RWPE1 (cell line): ENCODE measurements at regions not wholly inside any gene's neighbourhood (a gene's known extent, or its start where the extent isn't known, plus 50 kb on each side); places are given as distances from the start of the nearest gene placed in this dataset.
"Not testable (repeated sequence)": the region's sequence is repeated elsewhere in the genome, so short reads cannot be mapped to it uniquely, and the experiment has no call there.

Experiments
- CTCF ChIA-PET: fragments of 350-600 bp; sonication (Branson Sonifier 250); formaldehyde crosslinking; extraction: SDS; loops from one replicate; lab custom pipeline; 2021; lab: Yijun Ruan, JAX
- POLR2A ChIA-PET: fragments of 400-600 bp; formaldehyde crosslinking; extraction: SDS; loops from one replicate; lab custom pipeline; 2020; ENCODE audit warnings: antibody characterized with exemption; ENCODE audit not compliant: low non-redundant PET; lab: Yijun Ruan, JAX
- DNase-seq: peaks from one replicate; pipeline ENCODE4 v3.0.0; 2012; ENCODE audit warnings: low spot score
- H3K27ac ChIP-seq: fragments of 450-650 bp; 2 replicates; pipeline ENCODE4 v1.5.1; 2017
- CTCF ChIP-seq: fragments of 450-650 bp; conservative IDR thresholded peaks from 2 replicates; pipeline ENCODE4 v1.5.1; 2017; ENCODE audit warnings: low read depth, mild to moderate bottlenecking

DNA sequence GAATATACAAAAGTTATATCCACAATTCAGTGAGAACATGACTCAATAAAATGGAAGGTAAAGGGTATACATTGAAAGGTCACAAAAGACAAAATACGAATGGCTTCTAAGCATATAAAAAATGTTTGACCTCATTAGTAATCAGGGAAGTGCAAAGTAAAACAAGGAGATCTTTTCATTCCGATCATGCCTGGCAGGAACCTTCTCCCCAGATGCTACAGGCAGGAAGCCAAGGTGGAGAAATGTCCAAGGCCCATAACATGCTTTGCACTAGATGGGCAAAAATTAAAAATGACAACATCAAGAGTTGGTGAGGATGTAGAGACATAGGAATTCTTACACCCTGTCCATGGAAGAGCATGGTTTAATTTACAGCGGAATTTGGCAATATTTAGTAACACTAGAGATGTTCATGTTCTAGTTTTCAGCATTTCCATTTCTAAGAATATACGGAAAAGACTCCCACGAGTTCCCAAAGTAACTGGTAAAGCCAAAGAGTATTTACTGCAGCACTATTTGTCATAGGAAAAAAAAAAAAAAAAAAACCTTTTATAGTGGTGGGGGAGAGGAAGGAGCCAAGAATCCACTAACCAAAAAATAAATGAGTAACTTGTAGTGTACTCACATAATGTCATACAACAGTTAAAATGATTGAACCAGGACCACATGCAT, 184.5 kb upstream of the KAZN start:
- peak; percentile 24 for DNase-seq
- ChIA-PET POLR2A (no interaction called here), CTCF (interaction anchor here (0.7 kb wide), 1 partner anchor 18 kb away, joined by 3 read pairs; no protein-coding TSS in a partner anchor)
- H3K27ac ChIP-seq = no peak overlapping the region
- no peak for TF ChIP-seq CTCF

- ChIA-PET CTCF (interaction anchor here (0.6 kb wide), 1 partner anchor 34 kb away, joined by 4 read pairs; no protein-coding TSS in a partner anchor), POLR2A (no interaction called here)
- no peak overlapping the region for H3K27ac ChIP-seq
- no peak; the same call in 1 of the 2 replicates for TF ChIP-seq CTCF
- no peak for DNase-seq
Observed at GRCh38 chr1:14415396-14415795, 183.1 kb upstream of the KAZN start.

DNA sequence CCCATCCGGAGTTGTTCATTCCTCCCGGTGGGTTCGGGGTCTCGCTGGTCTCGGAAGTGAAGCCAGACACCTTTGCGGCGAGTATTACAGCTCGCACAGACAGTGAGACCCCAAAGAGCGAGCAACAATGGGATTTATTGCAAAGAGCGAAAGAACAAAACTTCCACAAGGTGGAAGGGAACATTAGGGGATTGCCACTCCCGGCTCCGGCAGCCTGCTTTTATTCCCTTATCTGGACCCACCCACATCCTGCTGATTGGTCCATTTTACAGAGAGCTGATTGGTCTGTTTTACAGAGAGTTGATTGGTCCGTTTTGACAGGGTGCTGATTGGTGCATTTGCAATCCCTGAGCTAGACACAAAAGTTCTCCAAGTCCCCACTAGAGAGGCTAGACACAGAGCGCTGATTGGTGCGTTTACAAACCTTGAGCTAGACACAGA, 178.7 kb upstream of the KAZN start:
- H3K27ac ChIP-seq, POLR2A ChIA-PET, DNase-seq, CTCF ChIA-PET: not testable (repeated sequence)

GRCh38 chr1:14420686-14421085, 177.8 kb upstream of the KAZN start:
- POLR2A ChIA-PET = no interaction called here
- CTCF ChIA-PET = no interaction called here
- no peak for DNase-seq
- no peak overlapping the region for H3K27ac ChIP-seq
- no peak for TF ChIP-seq CTCF

DNA sequence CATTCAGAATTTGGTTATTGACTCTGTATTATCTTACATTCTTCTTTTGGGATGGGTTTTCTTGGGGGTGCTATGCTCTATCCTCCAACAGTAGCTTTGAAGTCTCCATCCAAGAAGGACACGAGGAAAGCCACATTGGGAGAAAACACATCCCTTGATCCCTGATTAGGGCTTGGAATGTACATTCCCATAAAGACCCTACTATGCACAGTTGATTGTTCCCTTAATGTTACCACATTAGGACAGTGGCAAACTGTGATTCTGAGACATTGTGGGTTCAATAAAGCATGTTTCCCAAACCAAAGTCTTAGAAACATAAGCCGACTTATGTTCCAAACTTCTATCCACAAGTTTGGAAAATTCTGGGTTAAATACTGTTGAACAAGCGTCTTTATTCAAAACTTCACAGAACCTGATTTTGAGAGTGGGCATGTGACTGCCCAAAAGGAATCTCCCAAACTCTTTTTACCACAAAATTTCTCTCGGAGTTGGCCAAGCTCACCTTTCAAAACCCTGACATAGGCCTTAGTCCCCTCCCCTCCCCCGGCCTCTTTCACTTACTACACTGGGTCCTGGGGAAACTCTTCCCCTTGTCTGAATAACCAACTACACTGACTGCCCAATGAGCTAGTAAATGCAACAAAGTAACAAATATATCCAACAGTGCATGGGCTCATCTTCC, 177.0 kb upstream of the KAZN start:
- POLR2A ChIA-PET = no interaction called here
- TF ChIP-seq CTCF = no peak
- CTCF ChIA-PET = interaction anchor here (0.7 kb wide), 1 partner anchor 884 kb away, joined by 3 read pairs; no protein-coding TSS in a partner anchor
- DNase-seq = no peak
- no peak overlapping the region for H3K27ac ChIP-seq

DNA sequence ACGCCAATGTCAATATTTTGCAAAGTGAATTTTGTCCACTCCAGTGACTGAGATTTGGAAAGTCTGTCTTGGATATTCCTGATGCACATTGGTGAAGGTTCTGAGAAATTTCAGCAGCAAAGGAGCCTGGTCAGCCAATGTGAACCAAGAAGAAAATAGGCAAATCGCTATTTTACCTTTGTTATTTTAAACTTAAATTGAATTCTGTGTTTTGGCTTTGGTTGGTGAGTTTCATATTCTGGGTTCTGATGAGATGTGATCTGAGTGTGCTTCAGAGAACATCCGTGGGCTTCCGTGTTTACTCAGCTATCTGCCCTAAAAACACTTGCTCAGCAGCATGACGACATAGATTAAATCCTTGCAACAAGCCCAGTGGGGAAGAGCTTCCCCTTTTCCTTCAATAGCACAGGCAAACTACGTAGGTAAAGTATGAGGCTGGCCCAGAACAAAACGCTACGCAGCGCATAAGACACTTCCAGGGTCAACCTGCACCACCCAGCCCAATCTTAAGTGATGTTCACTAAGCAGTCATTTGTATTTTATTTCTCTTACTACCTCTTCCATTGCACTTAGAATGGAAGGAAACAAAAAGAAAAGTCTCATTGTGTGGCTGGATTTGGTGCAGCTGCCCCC, 176.4 kb upstream of the KAZN start:
- DNase-seq = no peak
- H3K27ac ChIP-seq = no peak overlapping the region
- TF ChIP-seq CTCF = no peak
- ChIA-PET CTCF (interaction anchor here (0.7 kb wide), 1 partner anchor 883 kb away, joined by 3 read pairs; no protein-coding TSS in a partner anchor), POLR2A (no interaction called here)
